GM23248 (cell line): ENCODE measurements at regions not wholly inside any gene's neighbourhood (a gene's known extent, or its start where the extent isn't known, plus 50 kb on each side); places are given as distances from the start of the nearest gene placed in this dataset.
"Not testable (repeated sequence)": the region's sequence is repeated elsewhere in the genome, so short reads cannot be mapped to it uniquely, and the experiment has no call there.

ENCODE experiments used
- EZH2 ChIP-seq: fragments of 200-600 bp; sonication (generic); IDR thresholded peaks from 2 replicates; pipeline ENCODE4 v1.6.1; 2018; ENCODE audit warnings: antibody characterized with exemption, mild to moderate bottlenecking; ENCODE audit not compliant: insufficient read depth, poor library complexity, severe bottlenecking
- EZH2phosphoT487 ChIP-seq: fragments of 200-600 bp; sonication (generic); IDR thresholded peaks from 2 replicates; pipeline ENCODE4 v1.6.1; 2018; ENCODE audit warnings: antibody characterized with exemption, moderate library complexity, mild to moderate bottlenecking, low read depth; ENCODE audit not compliant: insufficient read depth

GRCh38 chr7:113336838-113337237 is 218.5 kb upstream of the SMIM30 start:
- TF ChIP-seq EZH2, EZH2phosphoT487: not testable (repeated sequence)
